Spleen (tissue), 7 donors: ENCODE measurements at regions not wholly inside any gene's neighbourhood (a gene's known extent, or its start where the extent isn't known, plus 50 kb on each side); places are given as distances from the start of the nearest gene placed in this dataset.

ENCODE experiments used
- POLR2A ChIP-seq, 3 donors: fragments of 450-650 bp; IDR thresholded peaks; one replicate each; pipeline ENCODE4 v1.5.1; 2017; ENCODE audit warnings: antibody characterized with exemption in 3 of 3, mild to moderate bottlenecking in 1 of 3
- TF ChIP-seq, protein P1 (sequence below), 11 experiments: fragments of 200-600 bp in 7 of 11; fragments of 450-650 bp in 4 of 11; sonication (generic) in 4 of 11; IDR thresholded peaks in 8 of 11; conservative IDR thresholded peaks in 3 of 11; 1 replicate in 7 of 11; 2 replicates in 4 of 11; pipeline versions ENCODE4 v1.4.0 to v1.8.0; 2016 to 2021; ENCODE audit warnings: antibody characterized with exemption in 11 of 11, inconsistent platforms in 4 of 11, mild to moderate bottlenecking in 1 of 11
- donor health status: DM: no; HTN: no; CAD: no; lungs with moderate emphysema.
- donor health status: DM: no; HTN: no; CAD: no.
- donor health status: DM: no; HTN: no; CAD: no.

DNA sequence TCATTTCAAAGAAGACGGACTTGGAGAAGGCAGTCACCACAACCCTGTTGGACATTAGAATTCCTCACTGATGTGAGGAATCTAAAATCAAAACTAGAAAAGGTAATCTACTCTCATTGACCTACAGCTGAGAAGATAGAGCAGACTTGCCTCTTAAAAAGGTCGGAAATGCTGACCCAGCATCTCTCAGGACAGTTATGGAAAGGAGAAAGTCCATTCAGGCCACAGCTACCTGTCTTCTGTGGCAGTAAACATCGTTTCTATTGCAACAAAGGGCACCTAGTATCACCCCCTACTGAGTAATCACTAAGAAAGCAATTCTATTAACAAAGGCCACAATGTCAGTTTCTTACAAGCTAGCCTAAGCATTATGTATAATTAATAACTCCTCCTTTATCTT lies 601.7 kb downstream of the PRELID2 start:
- no peak for TF ChIP-seq POLR2A (IDR thresholded peaks at IDR 0.05)
- TF ChIP-seq, protein P1, sequence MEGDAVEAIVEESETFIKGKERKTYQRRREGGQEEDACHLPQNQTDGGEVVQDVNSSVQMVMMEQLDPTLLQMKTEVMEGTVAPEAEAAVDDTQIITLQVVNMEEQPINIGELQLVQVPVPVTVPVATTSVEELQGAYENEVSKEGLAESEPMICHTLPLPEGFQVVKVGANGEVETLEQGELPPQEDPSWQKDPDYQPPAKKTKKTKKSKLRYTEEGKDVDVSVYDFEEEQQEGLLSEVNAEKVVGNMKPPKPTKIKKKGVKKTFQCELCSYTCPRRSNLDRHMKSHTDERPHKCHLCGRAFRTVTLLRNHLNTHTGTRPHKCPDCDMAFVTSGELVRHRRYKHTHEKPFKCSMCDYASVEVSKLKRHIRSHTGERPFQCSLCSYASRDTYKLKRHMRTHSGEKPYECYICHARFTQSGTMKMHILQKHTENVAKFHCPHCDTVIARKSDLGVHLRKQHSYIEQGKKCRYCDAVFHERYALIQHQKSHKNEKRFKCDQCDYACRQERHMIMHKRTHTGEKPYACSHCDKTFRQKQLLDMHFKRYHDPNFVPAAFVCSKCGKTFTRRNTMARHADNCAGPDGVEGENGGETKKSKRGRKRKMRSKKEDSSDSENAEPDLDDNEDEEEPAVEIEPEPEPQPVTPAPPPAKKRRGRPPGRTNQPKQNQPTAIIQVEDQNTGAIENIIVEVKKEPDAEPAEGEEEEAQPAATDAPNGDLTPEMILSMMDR (IDR thresholded peaks at IDR 0.05 in 8 of 11, conservative IDR thresholded peaks at IDR 0.05 in 3 of 11), result no peak
